ENCODE measurements at regions not wholly inside any gene's neighbourhood (a gene's known extent, or its start where the extent isn't known, plus 50 kb on each side); places are given as distances from the start of the nearest gene placed in this dataset.

GRCh38 chr11:79922641-79923040 lies 481.8 kb upstream of the TENM4 start:
- no peak for TF ChIP-seq CTCF (IDR thresholded peaks at IDR 0.05)
- DNase-seq = no peak
- Histone ChIP-seq H3K9me3 (no peaks in the 10 kb centered on the region), H3K27me3 (no peaks in the 10 kb centered on the region), H3K36me3 (no peaks in the 10 kb centered on the region), H3K4me3 (no peak overlapping the region), H3K4me1 (no peaks in the 10 kb centered on the region), H3K27ac (no peak overlapping the region)
- intact Hi-C loops (cut with DNase I; ENCODE audit: low total_unique reads) = no loop called here

- intact Hi-C loops (cut with DNase I; ENCODE audit: low total_unique reads) = no loop called here
- DNase-seq = no peak
- no peaks in the 10 kb centered on the region for H3K27me3 ChIP-seq
- no peak overlapping the region for H3K27ac ChIP-seq
- no peak overlapping the region for H3K4me3 ChIP-seq
- H3K4me1 ChIP-seq = no peaks in the 10 kb centered on the region
- no peak for TF ChIP-seq CTCF (IDR thresholded peaks at IDR 0.05)
- no peaks in the 10 kb centered on the region for H3K9me3 ChIP-seq
- no peaks in the 10 kb centered on the region for H3K36me3 ChIP-seq
Measured at GRCh38 chr11:79920480-79920879, 479.6 kb upstream of the TENM4 start.

- Histone ChIP-seq H3K4me3 (no peak overlapping the region), H3K9me3 (no peaks in the 10 kb centered on the region), H3K36me3 (no peaks in the 10 kb centered on the region), H3K27me3 (no peaks in the 10 kb centered on the region), H3K27ac (no peak overlapping the region), H3K4me1 (no peaks in the 10 kb centered on the region)
- TF ChIP-seq CTCF (IDR thresholded peaks at IDR 0.05) = no peak
- intact Hi-C loops (cut with DNase I; ENCODE audit: low total_unique reads) = no loop called here
- DNase-seq = no peak
Measured at GRCh38 chr11:79919350-79919749, 478.5 kb upstream of the TENM4 start.

GRCh38 chr11:79918846-79919245 lies 478.0 kb upstream of the TENM4 start:
- no peak overlapping the region for H3K4me3 ChIP-seq
- no peak for DNase-seq
- no peak for TF ChIP-seq CTCF (IDR thresholded peaks at IDR 0.05)
- intact Hi-C loops (cut with DNase I; ENCODE audit: low total_unique reads) = no loop called here
- no peaks in the 10 kb centered on the region for H3K4me1 ChIP-seq
- H3K36me3 ChIP-seq = no peaks in the 10 kb centered on the region
- no peak overlapping the region for H3K27ac ChIP-seq
- no peaks in the 10 kb centered on the region for H3K27me3 ChIP-seq
- no peaks in the 10 kb centered on the region for H3K9me3 ChIP-seq

- intact Hi-C loops (cut with DNase I; ENCODE audit: low total_unique reads) = no loop called here
- H3K9me3 ChIP-seq = no peaks in the 10 kb centered on the region
- H3K27me3 ChIP-seq = no peaks in the 10 kb centered on the region
- no peak overlapping the region for H3K4me3 ChIP-seq
- H3K36me3 ChIP-seq = no peaks in the 10 kb centered on the region
- H3K27ac ChIP-seq = no peak overlapping the region
- H3K4me1 ChIP-seq = no peaks in the 10 kb centered on the region
- no peak for DNase-seq
- TF ChIP-seq CTCF (IDR thresholded peaks at IDR 0.05) = no peak
Measured at GRCh38 chr11:79906164-79906563, 465.3 kb upstream of the TENM4 start.

GRCh38 chr11:79902493-79902892 lies 461.7 kb upstream of the TENM4 start:
- Histone ChIP-seq H3K36me3 (no peaks in the 10 kb centered on the region), H3K4me3 (no peak overlapping the region), H3K27ac (no peak overlapping the region), H3K4me1 (no peaks in the 10 kb centered on the region), H3K9me3 (no peaks in the 10 kb centered on the region), H3K27me3 (no peaks in the 10 kb centered on the region)
- no peak for DNase-seq
- intact Hi-C loops (cut with DNase I; ENCODE audit: low total_unique reads) = no loop called here
- TF ChIP-seq CTCF (IDR thresholded peaks at IDR 0.05) = no peak

All from tibial artery (tissue), 4 donors.